Anterior cingulate cortex (tissue), 58 donors: ENCODE measurements at regions not wholly inside any gene's neighbourhood (a gene's known extent, or its start where the extent isn't known, plus 50 kb on each side); places are given as distances from the start of the nearest gene placed in this dataset.
A peak's percentile ranks its signal among the peaks of the same experiment; 100 is the strongest.

Source experiments
- DNase-seq, 58 donors: peaks; one replicate each; lab custom pipeline; 2025; lab: John Stamatoyannopoulos, UW

- no peak for DNase-seq
Observed at GRCh38 chr2:144217853-144218633, 301.9 kb downstream of the ZEB2 start.

- no peak for DNase-seq
Observed at GRCh38 chr2:144215701-144216675, 303.9 kb downstream of the ZEB2 start.

- DNase-seq = no peak
Observed at GRCh38 chr2:144215207-144215606, 304.7 kb downstream of the ZEB2 start.

GRCh38 chr2:144213797-144214196, 306.1 kb downstream of the ZEB2 start:
- no peak for DNase-seq

- no peak for DNase-seq
Observed at GRCh38 chr2:144211826-144212225, 308.1 kb downstream of the ZEB2 start.

DNA sequence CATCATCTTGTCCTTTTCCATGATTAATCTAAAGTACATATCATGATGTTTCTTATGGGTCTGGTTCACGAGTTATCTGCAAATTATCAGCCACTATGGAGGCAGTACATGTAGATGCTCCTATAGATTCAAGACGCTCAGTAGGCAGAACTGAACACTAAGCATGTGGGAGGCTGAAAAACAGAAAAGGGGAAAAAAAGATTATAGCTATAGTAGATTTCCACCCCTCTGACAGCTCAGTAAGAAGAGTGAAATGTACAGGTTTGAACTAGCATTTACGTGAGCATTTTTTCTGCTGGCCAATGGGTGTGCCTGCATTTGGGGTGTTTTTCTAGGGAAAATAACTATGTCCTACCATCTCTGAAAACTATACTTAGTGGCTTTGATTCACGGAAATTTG, 308.9 kb downstream of the ZEB2 start:
- DNase-seq = no peak

DNA sequence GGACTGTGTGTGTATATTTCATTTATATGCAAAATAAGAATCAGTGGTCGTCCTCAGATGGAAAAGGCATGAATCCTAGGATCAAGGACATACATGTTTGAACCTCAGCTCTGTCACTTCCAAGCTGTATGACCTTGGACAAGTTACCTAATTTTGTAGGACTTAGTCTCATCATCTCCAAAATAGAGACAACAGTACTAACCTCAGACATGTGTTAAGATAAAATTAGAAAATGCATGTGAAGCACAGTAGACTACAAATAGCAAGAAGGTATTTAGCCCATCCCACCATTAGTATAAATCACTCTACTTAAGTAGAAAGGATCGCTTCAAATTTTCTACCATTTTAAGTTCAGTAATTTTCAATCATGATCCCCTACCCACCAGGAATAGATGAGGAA, 309.8 kb downstream of the ZEB2 start:
- no peak for DNase-seq

- no peak for DNase-seq
Observed at GRCh38 chr2:144208924-144209323, 311.0 kb downstream of the ZEB2 start.

- DNase-seq = no peak
Observed at GRCh38 chr2:144206019-144206418, 313.9 kb downstream of the ZEB2 start.

DNA sequence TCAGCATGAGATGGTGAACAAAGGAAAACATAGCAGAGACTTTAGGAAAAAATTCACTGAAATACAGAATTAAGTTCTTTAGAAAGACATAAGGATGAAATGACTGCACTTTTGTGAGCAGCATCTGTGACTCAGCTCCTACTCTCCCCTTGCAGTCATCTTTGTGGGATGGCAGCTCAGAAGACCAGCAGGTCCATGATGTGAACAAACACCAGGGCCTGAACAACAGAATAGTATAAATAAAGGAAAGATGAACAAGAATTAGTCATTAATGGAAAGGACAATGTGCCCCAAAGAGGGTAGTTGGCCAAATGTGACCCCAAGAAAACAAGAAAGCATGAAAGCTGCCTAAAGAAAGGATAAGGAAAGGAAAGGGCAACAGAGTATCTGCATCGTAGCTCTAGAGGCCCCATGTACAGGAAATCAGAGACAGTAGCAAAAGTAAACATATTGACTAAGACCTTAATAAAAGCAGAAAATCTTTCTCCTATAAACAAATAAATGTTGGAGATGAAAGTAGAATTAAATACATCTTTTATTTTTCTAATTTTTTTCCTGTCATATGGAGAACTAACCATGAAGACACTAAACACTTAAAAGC, 318.0 kb downstream of the ZEB2 start:
- no peak for DNase-seq

DNA sequence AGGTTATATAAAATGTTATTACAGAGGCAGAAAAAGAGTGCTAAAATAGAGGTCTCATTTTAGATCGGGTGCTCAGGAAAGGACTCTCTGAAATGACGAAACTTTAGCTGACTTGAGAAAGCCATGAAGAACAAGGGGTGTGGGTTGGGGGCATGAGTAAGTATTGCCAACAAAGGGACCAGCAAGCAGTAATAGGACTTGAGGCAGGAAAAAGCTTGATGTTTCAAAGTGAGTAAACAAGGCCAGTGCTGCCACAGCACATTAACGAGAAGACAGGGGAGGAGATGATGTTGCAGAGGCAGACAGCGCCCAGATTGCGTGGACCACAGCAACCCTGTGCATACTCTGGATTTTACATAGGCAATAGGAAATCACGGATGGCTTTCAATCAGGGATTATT, 318.8 kb downstream of the ZEB2 start:
- DNase-seq = no peak

- no peak for DNase-seq
Observed at GRCh38 chr2:144198116-144198515, 321.8 kb downstream of the ZEB2 start.

GRCh38 chr2:144194326-144195071, 325.4 kb downstream of the ZEB2 start:
- no peak for DNase-seq

- no peak for DNase-seq
Observed at GRCh38 chr2:144190908-144191605, 328.9 kb downstream of the ZEB2 start.

DNA sequence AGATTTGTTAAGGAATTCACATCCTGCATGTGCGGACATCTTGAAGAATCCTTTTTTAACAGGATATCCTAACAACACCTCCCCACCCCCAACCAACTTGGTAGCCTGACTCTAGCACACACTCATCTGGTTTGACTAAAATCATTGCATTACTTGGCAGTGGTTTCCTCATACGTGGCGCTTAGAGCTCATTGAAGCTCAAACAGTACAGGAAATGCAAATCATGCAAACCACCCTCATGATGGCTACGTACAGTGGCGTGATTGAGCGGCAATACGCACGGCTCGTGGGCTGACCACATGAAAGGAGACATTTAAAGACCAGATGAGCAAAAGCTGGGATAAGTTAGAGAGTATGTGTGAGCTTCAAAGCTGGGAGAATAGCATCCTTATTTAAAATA, 336.2 kb downstream of the ZEB2 start:
- DNase-seq = peak in 1 of 58 donors; percentile 2

DNA sequence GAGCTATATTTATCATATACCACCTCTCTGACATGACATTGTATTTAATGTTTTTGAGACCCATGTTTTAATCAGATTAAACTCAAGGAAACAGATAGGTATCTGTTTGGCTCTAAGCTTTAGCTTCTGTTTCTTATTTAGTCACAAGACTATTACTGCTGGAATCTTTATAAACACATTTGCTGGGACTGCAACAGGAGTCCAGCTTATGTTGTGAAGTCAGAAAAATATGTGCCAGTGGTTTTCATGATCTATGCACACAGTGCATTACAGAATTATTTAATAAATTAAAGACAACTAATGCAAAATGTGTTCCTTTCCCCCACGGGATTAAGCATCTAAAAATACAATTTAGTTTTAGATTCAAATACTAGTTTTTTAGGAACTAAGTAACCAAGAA, 338.9 kb downstream of the ZEB2 start:
- no peak for DNase-seq

DNA sequence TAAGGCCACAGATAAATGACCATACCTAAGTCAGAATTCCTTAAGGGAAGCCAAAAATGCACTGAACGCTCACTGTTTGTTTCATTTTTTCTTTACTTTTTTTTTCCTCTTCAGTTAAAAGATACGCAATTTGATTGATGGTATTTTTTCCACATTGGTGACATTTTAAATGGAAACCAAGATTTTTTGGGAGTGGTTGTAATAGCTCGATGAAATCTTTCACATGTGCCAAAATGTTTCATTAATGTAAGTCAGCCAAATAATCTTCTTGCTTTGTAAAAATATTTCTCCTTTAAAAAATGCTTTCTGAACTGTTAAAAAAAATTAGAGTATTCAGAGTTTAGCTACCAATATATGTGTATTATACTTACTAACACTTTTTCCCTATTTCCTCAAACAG, 339.8 kb downstream of the ZEB2 start:
- no peak for DNase-seq

- DNase-seq = no peak
Observed at GRCh38 chr2:144170179-144170578, 349.7 kb downstream of the ZEB2 start.

GRCh38 chr2:144166743-144167142, 353.2 kb downstream of the ZEB2 start:
- DNase-seq = no peak
